ENCODE measurements at regions not wholly inside any gene's neighbourhood (a gene's known extent, or its start where the extent isn't known, plus 50 kb on each side); places are given as distances from the start of the nearest gene placed in this dataset.

- Mint-ChIP-seq H3K9me3 (ENCODE audit: unreplicated experiment) (no peaks in the 10 kb centered on the region), H3K27ac (ENCODE audit: unreplicated experiment) (no peak overlapping the region), H3K4me3 (ENCODE audit: unreplicated experiment) (no peak overlapping the region), H3K4me1 (ENCODE audit: low read depth, unreplicated experiment) (no peaks in the 10 kb centered on the region), H3K27me3 (ENCODE audit: unreplicated experiment) (no peaks in the 10 kb centered on the region), H3K36me3 (ENCODE audit: unreplicated experiment) (no peaks in the 10 kb centered on the region)
- TF ChIP-seq, protein P1, sequence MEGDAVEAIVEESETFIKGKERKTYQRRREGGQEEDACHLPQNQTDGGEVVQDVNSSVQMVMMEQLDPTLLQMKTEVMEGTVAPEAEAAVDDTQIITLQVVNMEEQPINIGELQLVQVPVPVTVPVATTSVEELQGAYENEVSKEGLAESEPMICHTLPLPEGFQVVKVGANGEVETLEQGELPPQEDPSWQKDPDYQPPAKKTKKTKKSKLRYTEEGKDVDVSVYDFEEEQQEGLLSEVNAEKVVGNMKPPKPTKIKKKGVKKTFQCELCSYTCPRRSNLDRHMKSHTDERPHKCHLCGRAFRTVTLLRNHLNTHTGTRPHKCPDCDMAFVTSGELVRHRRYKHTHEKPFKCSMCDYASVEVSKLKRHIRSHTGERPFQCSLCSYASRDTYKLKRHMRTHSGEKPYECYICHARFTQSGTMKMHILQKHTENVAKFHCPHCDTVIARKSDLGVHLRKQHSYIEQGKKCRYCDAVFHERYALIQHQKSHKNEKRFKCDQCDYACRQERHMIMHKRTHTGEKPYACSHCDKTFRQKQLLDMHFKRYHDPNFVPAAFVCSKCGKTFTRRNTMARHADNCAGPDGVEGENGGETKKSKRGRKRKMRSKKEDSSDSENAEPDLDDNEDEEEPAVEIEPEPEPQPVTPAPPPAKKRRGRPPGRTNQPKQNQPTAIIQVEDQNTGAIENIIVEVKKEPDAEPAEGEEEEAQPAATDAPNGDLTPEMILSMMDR (IDR thresholded peaks at IDR 0.05; ENCODE audit: partially characterized antibody, unreplicated experiment): no peak
- DNase-seq: no peak
Observed at GRCh38 chr1:192439373-192440025, 122.7 kb downstream of the RGS21 start.

GRCh38 chr1:192441492-192441891, 124.7 kb downstream of the RGS21 start:
- Mint-ChIP-seq H3K9me3 (ENCODE audit: unreplicated experiment) (no peaks in the 10 kb centered on the region), H3K4me3 (ENCODE audit: unreplicated experiment) (no peak overlapping the region), H3K27me3 (ENCODE audit: unreplicated experiment) (no peaks in the 10 kb centered on the region), H3K4me1 (ENCODE audit: low read depth, unreplicated experiment) (no peaks in the 10 kb centered on the region), H3K36me3 (ENCODE audit: unreplicated experiment) (no peaks in the 10 kb centered on the region), H3K27ac (ENCODE audit: unreplicated experiment) (no peak overlapping the region)
- DNase-seq: no peak
- TF ChIP-seq, protein P1 (IDR thresholded peaks at IDR 0.05; ENCODE audit: partially characterized antibody, unreplicated experiment): no peak

DNA sequence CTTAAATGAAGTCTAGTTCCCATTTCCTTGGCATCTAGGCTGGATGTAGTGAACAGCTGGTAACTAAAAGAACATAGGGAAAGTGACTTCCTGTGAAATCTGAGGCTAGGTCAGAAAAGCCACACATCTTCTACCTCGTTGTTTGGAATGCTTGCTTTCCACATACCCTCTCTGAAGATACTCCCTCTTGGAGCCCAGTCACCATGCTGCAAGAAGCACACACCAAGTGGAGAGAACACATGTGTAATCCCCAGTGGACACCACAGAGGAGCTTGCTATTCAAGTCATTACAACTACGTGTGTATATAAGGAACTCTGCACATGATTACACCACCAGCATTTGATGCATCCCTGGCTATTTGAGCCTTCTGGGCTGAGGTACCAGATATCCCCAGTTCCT, 125.9 kb downstream of the RGS21 start:
- TF ChIP-seq, protein P1 (IDR thresholded peaks at IDR 0.05; ENCODE audit: partially characterized antibody, unreplicated experiment): no peak
- no peaks in the 10 kb centered on the region for H3K4me1 Mint-ChIP-seq (ENCODE audit: low read depth, unreplicated experiment)
- no peak for DNase-seq
- no peak overlapping the region for H3K4me3 Mint-ChIP-seq (ENCODE audit: unreplicated experiment)
- no peaks in the 10 kb centered on the region for H3K27me3 Mint-ChIP-seq (ENCODE audit: unreplicated experiment)
- H3K27ac Mint-ChIP-seq (ENCODE audit: unreplicated experiment): no peak overlapping the region
- no peaks in the 10 kb centered on the region for H3K36me3 Mint-ChIP-seq (ENCODE audit: unreplicated experiment)
- no peaks in the 10 kb centered on the region for H3K9me3 Mint-ChIP-seq (ENCODE audit: unreplicated experiment)

GRCh38 chr1:192443616-192444015, 126.8 kb downstream of the RGS21 start:
- no peaks in the 10 kb centered on the region for H3K9me3 Mint-ChIP-seq (ENCODE audit: unreplicated experiment)
- H3K4me1 Mint-ChIP-seq (ENCODE audit: low read depth, unreplicated experiment): no peaks in the 10 kb centered on the region
- no peak overlapping the region for H3K4me3 Mint-ChIP-seq (ENCODE audit: unreplicated experiment)
- TF ChIP-seq, protein P1 (IDR thresholded peaks at IDR 0.05; ENCODE audit: partially characterized antibody, unreplicated experiment): no peak
- no peak for DNase-seq
- H3K36me3 Mint-ChIP-seq (ENCODE audit: unreplicated experiment): no peaks in the 10 kb centered on the region
- no peak overlapping the region for H3K27ac Mint-ChIP-seq (ENCODE audit: unreplicated experiment)
- no peaks in the 10 kb centered on the region for H3K27me3 Mint-ChIP-seq (ENCODE audit: unreplicated experiment)

GRCh38 chr1:192445241-192445640, 128.4 kb downstream of the RGS21 start:
- Mint-ChIP-seq H3K4me3 (ENCODE audit: unreplicated experiment) (no peak overlapping the region), H3K4me1 (ENCODE audit: low read depth, unreplicated experiment) (no peaks in the 10 kb centered on the region), H3K27ac (ENCODE audit: unreplicated experiment) (no peak overlapping the region), H3K9me3 (ENCODE audit: unreplicated experiment) (no peaks in the 10 kb centered on the region), H3K36me3 (ENCODE audit: unreplicated experiment) (no peaks in the 10 kb centered on the region), H3K27me3 (ENCODE audit: unreplicated experiment) (no peaks in the 10 kb centered on the region)
- DNase-seq: no peak
- TF ChIP-seq, protein P1 (IDR thresholded peaks at IDR 0.05; ENCODE audit: partially characterized antibody, unreplicated experiment): no peak

Measured in glutamatergic neuron (in vitro differentiated cells).